ENCODE measurements at regions not wholly inside any gene's neighbourhood (a gene's known extent, or its start where the extent isn't known, plus 50 kb on each side); places are given as distances from the start of the nearest gene placed in this dataset.

GRCh38 chr10:83432261-83433045, 706.9 kb upstream of the GHITM start:
- TF ChIP-seq EZH2 (IDR thresholded peaks at IDR 0.05; ENCODE audit: low read depth) (no peak), CTCF (conservative IDR thresholded peaks at IDR 0.05) (no peak)
